ENCODE measurements at regions not wholly inside any gene's neighbourhood (a gene's known extent, or its start where the extent isn't known, plus 50 kb on each side); places are given as distances from the start of the nearest gene placed in this dataset.
"Not testable (repeated sequence)": the region's sequence is repeated elsewhere in the genome, so short reads cannot be mapped to it uniquely, and the experiment has no call there.

- DNase-seq = no peak
These were observed 151.7 kb upstream of the NR5A2 start for GRCh38 chr1:199875856-199876255.

- no peak for DNase-seq
These were observed 149.8 kb upstream of the NR5A2 start for GRCh38 chr1:199877526-199878384.

- DNase-seq = no peak
These were observed 148.7 kb upstream of the NR5A2 start for GRCh38 chr1:199878823-199879222.

GRCh38 chr1:199898654-199899053, 128.9 kb upstream of the NR5A2 start:
- DNase-seq = no peak

- DNase-seq = no peak
These were observed 126.2 kb upstream of the NR5A2 start for GRCh38 chr1:199901341-199901740.

GRCh38 chr1:199907361-199907760, 120.1 kb upstream of the NR5A2 start:
- no peak for DNase-seq

GRCh38 chr1:199909137-199909536, 118.4 kb upstream of the NR5A2 start:
- DNase-seq = no peak

- no peak for DNase-seq
These were observed 114.2 kb upstream of the NR5A2 start for GRCh38 chr1:199913318-199913717.

- DNase-seq = no peak
These were observed 113.0 kb upstream of the NR5A2 start for GRCh38 chr1:199914546-199914945.

- no peak for DNase-seq
These were observed 109.2 kb upstream of the NR5A2 start for GRCh38 chr1:199918196-199918769.

GRCh38 chr1:199920635-199921034, 106.9 kb upstream of the NR5A2 start:
- no peak for DNase-seq

- DNase-seq = no peak
These were observed 98.0 kb upstream of the NR5A2 start for GRCh38 chr1:199929556-199929955.

GRCh38 chr1:199930067-199930466, 97.4 kb upstream of the NR5A2 start:
- not testable (repeated sequence) for DNase-seq

GRCh38 chr1:199931666-199932377, 95.7 kb upstream of the NR5A2 start:
- no peak for DNase-seq

- no peak for DNase-seq
These were observed 95.0 kb upstream of the NR5A2 start for GRCh38 chr1:199932462-199932861.

- no peak for DNase-seq
These were observed 91.1 kb upstream of the NR5A2 start for GRCh38 chr1:199936441-199936840.

GRCh38 chr1:199937161-199937560, 90.3 kb upstream of the NR5A2 start:
- DNase-seq = no peak

GRCh38 chr1:199937661-199938060, 89.8 kb upstream of the NR5A2 start:
- DNase-seq = no peak

- no peak for DNase-seq
These were observed 82.5 kb upstream of the NR5A2 start for GRCh38 chr1:199944986-199945385.

- no peak for DNase-seq
These were observed 81.9 kb upstream of the NR5A2 start for GRCh38 chr1:199945591-199945990.

- DNase-seq = no peak
These were observed 81.0 kb upstream of the NR5A2 start for GRCh38 chr1:199946305-199947155.
